Liver (tissue), 7 donors: ENCODE measurements at regions not wholly inside any gene's neighbourhood (a gene's known extent, or its start where the extent isn't known, plus 50 kb on each side); places are given as distances from the start of the nearest gene placed in this dataset.

Source experiments
- DNase-seq: peaks from one replicate; pipeline ENCODE4 v3.0.0-alpha.2; 2017; ENCODE audit warnings: low spot score
- H3K27ac ChIP-seq, 2 donors: one replicate each; pipeline ENCODE4 v1.7.0; 2013; ENCODE audit warnings: inconsistent platforms in 2 of 2, low read length in 2 of 2, control low read depth in 1 of 2, low read depth in 1 of 2, mild to moderate bottlenecking in 1 of 2
- H3K27me3 ChIP-seq, 4 donors: one replicate each; pipeline versions ENCODE4 v1.6.1 to v1.7.0; 2013; ENCODE audit warnings: low read length in 3 of 4, inconsistent platforms in 1 of 4, mild to moderate bottlenecking in 1 of 4, moderate library complexity in 1 of 4; ENCODE audit not compliant: control insufficient read depth in 4 of 4, insufficient read depth in 4 of 4
- H3K36me3 ChIP-seq, 4 donors: one replicate each; pipeline versions ENCODE4 v1.6.1 to v1.7.0; 2013; ENCODE audit warnings: low read length in 3 of 4, mild to moderate bottlenecking in 3 of 4, low read depth in 1 of 4, moderate library complexity in 1 of 4; ENCODE audit not compliant: control insufficient read depth in 4 of 4, insufficient read depth in 3 of 4
- H3K4me1 ChIP-seq, 4 donors: one replicate each; pipeline versions ENCODE4 v1.6.1 to v1.7.0; 2013; ENCODE audit warnings: low read length in 3 of 4, mild to moderate bottlenecking in 3 of 4, moderate library complexity in 1 of 4; ENCODE audit not compliant: control insufficient read depth in 4 of 4, insufficient read depth in 4 of 4
- H3K4me3 ChIP-seq, 3 donors: one replicate each; pipeline versions ENCODE4 v1.6.1 to v1.7.0; 2013; ENCODE audit warnings: low read length in 3 of 3, control low read depth in 1 of 3, low read depth in 1 of 3, mild to moderate bottlenecking in 1 of 3
- H3K9ac ChIP-seq, 2 donors: one replicate each; pipeline ENCODE4 v1.7.0; 2013; ENCODE audit warnings: low read length in 2 of 2, mild to moderate bottlenecking in 2 of 2, moderate library complexity in 2 of 2, control low read depth in 1 of 2, low read depth in 1 of 2
- H3K9me3 ChIP-seq, 4 donors: one replicate each; pipeline versions ENCODE4 v1.6.1 to v1.7.0; 2013; ENCODE audit warnings: low read length in 3 of 4; ENCODE audit not compliant: control insufficient read depth in 4 of 4
- NR2F2 ChIP-seq: IDR thresholded peaks from 2 replicates; pipeline ENCODE4 v1.6.1; 2016; ENCODE audit warnings: antibody characterized with exemption
- WGBS: extraction: QIAGEN DNeasy Blood & Tissue Kit; methylation state at CpG from one replicate; pipeline ENCODE4 v1.1.7; 2013; 5-methylcytosine and 5-hydroxymethylcytosine counted together
- TF ChIP-seq, protein P1 (sequence below): IDR thresholded peaks from 2 replicates; pipeline ENCODE4 v1.6.1; 2016; ENCODE audit warnings: antibody characterized with exemption
- donor health status: healthy.
- donor health status: healthy.
- donor health status: healthy.
- donor health status: healthy.

DNA sequence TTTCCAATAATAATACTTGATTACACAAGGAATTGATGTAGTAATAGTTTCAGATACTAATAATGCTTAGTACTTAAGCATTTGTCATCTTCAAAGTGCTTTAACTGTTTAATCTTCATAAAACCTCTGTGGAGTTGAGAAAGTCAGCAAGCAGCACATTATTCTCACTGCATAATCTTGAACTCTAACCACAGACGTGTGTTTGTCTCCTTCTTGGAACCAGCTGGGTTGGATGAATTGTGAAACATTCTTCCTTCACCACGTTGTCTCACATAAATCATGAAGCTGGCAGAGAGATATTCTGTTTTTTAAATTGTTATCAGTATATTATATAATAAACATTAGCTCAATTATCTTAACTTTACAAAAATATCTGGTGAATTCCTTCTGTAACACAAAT, 55.1 kb upstream of the LDAH start:
- Histone ChIP-seq H3K4me3 (no peak overlapping the region), H3K4me1 (no peaks in the 10 kb centered on the region), H3K36me3 (no peaks in the 10 kb centered on the region), H3K9ac (no peak overlapping the region), H3K27ac (no peak overlapping the region), H3K9me3 (peaks cover 0 to 8% (median 5%) of the 10 kb centered on the region in 4 donors), H3K27me3 (no peaks in the 10 kb centered on the region)
- WGBS, result 31% methylated on average over 2 of the region's 2 CpGs
- peak; percentile 44 for TF ChIP-seq NR2F2
- TF ChIP-seq, protein P1, sequence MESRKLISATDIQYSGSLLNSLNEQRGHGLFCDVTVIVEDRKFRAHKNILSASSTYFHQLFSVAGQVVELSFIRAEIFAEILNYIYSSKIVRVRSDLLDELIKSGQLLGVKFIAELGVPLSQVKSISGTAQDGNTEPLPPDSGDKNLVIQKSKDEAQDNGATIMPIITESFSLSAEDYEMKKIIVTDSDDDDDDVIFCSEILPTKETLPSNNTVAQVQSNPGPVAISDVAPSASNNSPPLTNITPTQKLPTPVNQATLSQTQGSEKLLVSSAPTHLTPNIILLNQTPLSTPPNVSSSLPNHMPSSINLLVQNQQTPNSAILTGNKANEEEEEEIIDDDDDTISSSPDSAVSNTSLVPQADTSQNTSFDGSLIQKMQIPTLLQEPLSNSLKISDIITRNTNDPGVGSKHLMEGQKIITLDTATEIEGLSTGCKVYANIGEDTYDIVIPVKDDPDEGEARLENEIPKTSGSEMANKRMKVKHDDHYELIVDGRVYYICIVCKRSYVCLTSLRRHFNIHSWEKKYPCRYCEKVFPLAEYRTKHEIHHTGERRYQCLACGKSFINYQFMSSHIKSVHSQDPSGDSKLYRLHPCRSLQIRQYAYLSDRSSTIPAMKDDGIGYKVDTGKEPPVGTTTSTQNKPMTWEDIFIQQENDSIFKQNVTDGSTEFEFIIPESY, result no peak
- DNase-seq, result no peak
